A549 (cell line): ENCODE measurements at regions not wholly inside any gene's neighbourhood (a gene's known extent, or its start where the extent isn't known, plus 50 kb on each side); places are given as distances from the start of the nearest gene placed in this dataset.
A peak's percentile ranks its signal among the peaks of the same experiment; 100 is the strongest.

Source experiments
- ATAC-seq, 2 experiments: fragments of 200-7000 bp in 1 of 2; fragments of >200 bp in 1 of 2; cut with Nextera tagmentation in 1 of 2; cut with Tn5 transposase in 1 of 2; 3 replicates each; pipeline versions ENCODE4 v1.8.0 to v1.9.1; 2018 to 2020; ENCODE audit warnings: mild to moderate bottlenecking in 1 of 2, moderate library complexity in 1 of 2
- CTCF ChIA-PET: fragments of 300-600 bp; sonication (Branson Sonifier 250); formaldehyde crosslinking; extraction: SDS; loops from one replicate; lab custom pipeline; 2021; ENCODE audit warnings: antibody characterized with exemption, inconsistent platforms; lab: Yijun Ruan, JAX
- POLR2A ChIA-PET: fragments of 350-600 bp; formaldehyde crosslinking; extraction: SDS; loops from one replicate; lab custom pipeline; 2021; ENCODE audit warnings: antibody characterized with exemption, inconsistent platforms; lab: Yijun Ruan, JAX
- DNase-seq, 2 experiments: peaks; one replicate each; pipeline versions ENCODE4 v3.0.0 to v3.0.0-alpha.2; 2011 to 2016; ENCODE audit warnings: low read depth in 1 of 2, low spot score in 1 of 2
- FAIRE-seq: peaks from 2 replicates; lab custom pipeline; 2011; peaks lifted over from hg19 to GRCh38; lab: Jason Lieb, UNC
- H3K27ac ChIP-seq, 2 experiments: fragments of >200 bp; sonication (Bioruptor Twin); formaldehyde crosslinking; 3 replicates each; pipeline ENCODE4 v1.5.1; 2016 to 2017
- H3K4me1 ChIP-seq: fragments of >200 bp; sonication (Bioruptor Twin); formaldehyde crosslinking; 3 replicates; pipeline ENCODE4 v1.6.1; 2016
- H3K4me2 ChIP-seq: fragments of >200 bp; sonication (Bioruptor Twin); formaldehyde crosslinking; 3 replicates; pipeline ENCODE4 v1.6.1; 2016
- H3K4me3 ChIP-seq: fragments of >200 bp; sonication (Bioruptor Twin); formaldehyde crosslinking; 3 replicates; pipeline ENCODE4 v1.5.1; 2016
- H3K9me3 ChIP-seq: fragments of >200 bp; sonication (Bioruptor Twin); formaldehyde crosslinking; 3 replicates; pipeline ENCODE4 v1.6.1; 2016
- BCL3 ChIP-seq: fragments of >200 bp; sonication (Bioruptor Twin); formaldehyde crosslinking; IDR thresholded peaks from 3 replicates; pipeline ENCODE4 v1.6.1; 2016
- CBX8 ChIP-seq: fragments of 200-600 bp; sonication (generic); IDR thresholded peaks from 2 replicates; pipeline ENCODE4 v1.6.1; 2016
- CEBPB ChIP-seq, 2 experiments: fragments of >200 bp in 1 of 2; sonication (Bioruptor Twin) in 1 of 2; formaldehyde crosslinking in 1 of 2; IDR thresholded peaks; 2 replicates each; pipeline ENCODE4 v1.6.1; 2012 to 2016
- EHF ChIP-seq: fragments of 250-450 bp; sonication (Bioruptor Pico); IDR thresholded peaks from 2 replicates; pipeline ENCODE4 v1.5.0; 2020; ENCODE audit warnings: mild to moderate bottlenecking
- EHMT2 ChIP-seq: fragments of 200-600 bp; sonication (generic); IDR thresholded peaks from 2 replicates; pipeline ENCODE4 v1.6.1; 2016; ENCODE audit warnings: antibody characterized with exemption, low read depth, mild to moderate bottlenecking, moderate library complexity
- FOSL2 ChIP-seq, 2 experiments: fragments of 450-650 bp in 1 of 2; fragments of >200 bp in 1 of 2; sonication (Bioruptor Twin) in 1 of 2; formaldehyde crosslinking; IDR thresholded peaks; 2 replicates each; pipeline versions ENCODE4 v1.5.0 to v1.6.1; 2016 to 2020; ENCODE audit warnings: mild to moderate bottlenecking in 1 of 2, moderate library complexity in 1 of 2
- FOXS1 ChIP-seq: fragments of 250-450 bp; sonication (Bioruptor Pico); IDR thresholded peaks from 2 replicates; pipeline ENCODE4 v1.5.0; 2020; ENCODE audit warnings: mild to moderate bottlenecking, moderate library complexity
- HDAC2 ChIP-seq: fragments of 200-600 bp; sonication (generic); IDR thresholded peaks from 2 replicates; pipeline ENCODE4 v1.6.1; 2016
- HOXA7 ChIP-seq: fragments of 250-450 bp; sonication (Bioruptor Pico); IDR thresholded peaks from 2 replicates; pipeline ENCODE4 v1.5.0; 2020; ENCODE audit warnings: mild to moderate bottlenecking, moderate library complexity
- JUNB ChIP-seq: fragments of >200 bp; sonication (Bioruptor Twin); formaldehyde crosslinking; IDR thresholded peaks from 2 replicates; pipeline ENCODE4 v1.6.1; 2016
- KDM1A ChIP-seq: fragments of 200-600 bp; sonication (generic); IDR thresholded peaks from 2 replicates; pipeline ENCODE4 v1.6.1; 2016; ENCODE audit warnings: low read depth, mild to moderate bottlenecking
- MYC ChIP-seq: IDR thresholded peaks from 2 replicates; pipeline ENCODE4 v1.6.1; 2012; ENCODE audit warnings: mild to moderate bottlenecking, inconsistent platforms, low read length, improper control_type of control experiment, borderline replicate concordance
- PHF8 ChIP-seq: fragments of 200-600 bp; sonication (generic); IDR thresholded peaks from 2 replicates; pipeline ENCODE4 v1.6.1; 2016; ENCODE audit warnings: low read depth, mild to moderate bottlenecking, antibody characterized with exemption, moderate library complexity, borderline replicate concordance
- POLR2A ChIP-seq: IDR thresholded peaks from 2 replicates; pipeline ENCODE4 v1.6.1; 2012; ENCODE audit warnings: mild to moderate bottlenecking, low read length
- POLR2AphosphoS2 ChIP-seq: conservative IDR thresholded peaks from 2 replicates; pipeline ENCODE4 v1.6.1; 2012; ENCODE audit warnings: low read length, improper control_type of control experiment, inconsistent platforms
- RCOR1 ChIP-seq: fragments of 150-350 bp; IDR thresholded peaks from 2 replicates; pipeline ENCODE4 v1.6.1; 2014; ENCODE audit warnings: antibody characterized with exemption, low read length, low read depth
- RFX5 ChIP-seq: fragments of 450-650 bp; IDR thresholded peaks from 2 replicates; pipeline ENCODE4 v1.7.1; 2014; ENCODE audit warnings: antibody characterized with exemption, mild to moderate bottlenecking, moderate library complexity
- WGBS: methylation state at CpG from one replicate; pipeline ENCODE4 v1.1.6; 2017; ENCODE audit errors: missing lambda C conversion rate; 5-methylcytosine and 5-hydroxymethylcytosine counted together
- TF ChIP-seq, protein P1 (sequence below): fragments of 250-450 bp; sonication (Bioruptor Pico); IDR thresholded peaks from 2 replicates; pipeline ENCODE4 v1.5.0; 2021; ENCODE audit warnings: mild to moderate bottlenecking, moderate library complexity, borderline replicate concordance
- TF ChIP-seq, protein P2 (sequence below): fragments of 150-350 bp; IDR thresholded peaks from 2 replicates; pipeline ENCODE4 v1.6.1; 2014; ENCODE audit warnings: low read depth, mild to moderate bottlenecking, low read length
- TF ChIP-seq, protein P3 (sequence below): fragments of 200-600 bp; sonication (generic); IDR thresholded peaks from 2 replicates; pipeline ENCODE4 v1.6.1; 2016; ENCODE audit warnings: antibody characterized with exemption, mild to moderate bottlenecking, moderate library complexity

GRCh38 chr5:53378190-53378589 is 102.2 kb upstream of the FST start (continued):
- TF ChIP-seq FOSL2 (IDR thresholded peaks at IDR 0.05) (no peak), FOSL2 (CRISPR knock-in tag; IDR thresholded peaks at IDR 0.05) (no peak), CBX8 (no peak)

DNA sequence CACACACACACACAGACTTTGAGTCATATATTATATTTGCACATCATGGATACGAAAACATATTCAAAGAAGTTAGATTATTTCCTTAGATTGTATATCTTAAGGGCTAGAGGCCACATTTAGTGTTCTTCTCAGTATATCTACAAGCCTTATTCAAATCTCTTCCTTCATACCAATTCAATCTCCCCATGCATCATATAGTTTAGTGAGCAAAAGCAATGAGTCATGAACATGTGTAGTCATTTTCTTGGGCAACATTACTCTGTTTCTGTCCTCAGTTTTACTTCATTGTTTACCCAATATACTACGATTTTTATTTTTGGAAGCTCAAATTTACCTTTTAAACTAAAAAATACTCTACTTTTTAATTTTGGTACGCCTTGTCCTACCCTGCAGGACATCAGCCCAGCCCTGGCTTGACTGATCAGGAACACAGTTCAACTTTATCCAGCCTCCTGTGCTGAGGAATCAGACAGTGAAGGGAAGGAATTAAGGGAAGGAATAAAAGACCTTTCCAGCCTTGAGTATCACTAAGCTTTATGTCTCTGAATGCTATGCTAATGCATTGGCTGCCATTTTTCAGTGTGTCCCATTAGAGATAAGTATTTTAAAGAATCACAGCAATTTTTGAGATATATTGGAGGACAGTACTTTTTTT is 101.7 kb upstream of the FST start:
- Histone ChIP-seq H3K4me1 (peaks cover 6% of the 10 kb centered on the region; the same call in 2 of the 3 replicates), H3K4me2 (0 out of 3 replicates have a peak overlapping the region, but pooled peaks have one; percentile 1), H3K4me3 (no peak overlapping the region), H3K9me3 (no peaks in the 10 kb centered on the region), H3K27ac (peak overlapping the region; percentile 20 to 30; a peak in 1 of 6 replicates)
- POLR2A ChIA-PET, result no interaction called here
- FAIRE-seq (no peak), ATAC-seq (peak in 1 of 2 experiments; percentile 47; a peak in 3 of 6 replicates), DNase-seq (no peak)
- TF ChIP-seq RFX5, result no peak
- TF ChIP-seq FOSL2 (IDR thresholded peaks at IDR 0.05), result no peak
- TF ChIP-seq FOSL2 (CRISPR knock-in tag; IDR thresholded peaks at IDR 0.05), result peak; percentile 60; the same call in 1 of the 2 replicates
- WGBS, result 47% methylated on average over 3 of the region's 3 CpGs
- CTCF ChIA-PET, result no interaction called here

- no peak for TF ChIP-seq HOXA7
- no peak for TF ChIP-seq RCOR1
- TF ChIP-seq FOXS1 (CRISPR knock-in tag), result no peak
- Histone ChIP-seq H3K9me3 (peaks cover 18% of the 10 kb centered on the region), H3K4me3 (no peak overlapping the region), H3K4me2 (no peak overlapping the region), H3K4me1 (no peaks in the 10 kb centered on the region), H3K27ac (no peak overlapping the region)
- CTCF ChIA-PET, result interaction anchor here (0.6 to 1.0 kb wide), 2 partner anchors 14 to 25 kb away, joined by 3 read pairs; no protein-coding TSS in a partner anchor
- DNase-seq (no peak), FAIRE-seq (no peak), ATAC-seq (no peak)
- POLR2A ChIA-PET, result no interaction called here
- 49% methylated on average over 3 of the region's 3 CpGs for WGBS
Measured at GRCh38 chr5:53386341-53386740, 94.1 kb upstream of the FST start.

DNA sequence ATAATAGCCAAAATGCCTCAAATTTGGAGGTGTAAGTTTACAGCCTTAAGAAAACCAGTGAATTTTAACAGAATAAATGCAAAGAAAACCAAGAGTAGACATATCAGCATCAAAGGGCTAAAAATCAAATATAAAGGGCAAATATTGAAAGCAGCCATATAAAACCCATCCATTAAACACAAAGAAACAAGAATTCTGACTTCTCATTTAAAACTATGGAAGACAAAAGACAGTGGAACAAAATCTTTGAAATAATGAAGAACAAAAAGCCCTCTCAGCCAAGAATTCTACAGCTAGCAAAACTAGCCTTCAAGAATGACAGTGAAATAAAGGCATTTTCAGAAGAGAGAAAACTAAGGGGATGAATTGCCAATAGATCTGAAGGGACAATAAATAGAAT is 91.3 kb upstream of the FST start:
- Histone ChIP-seq H3K4me3 (no peak overlapping the region), H3K27ac (no peak overlapping the region), H3K4me1 (no peaks in the 10 kb centered on the region), H3K4me2 (no peak overlapping the region), H3K9me3 (peaks cover 18% of the 10 kb centered on the region)
- FAIRE-seq (no peak), ATAC-seq (no peak), DNase-seq (no peak)
- CTCF ChIA-PET, result no interaction called here
- POLR2A ChIA-PET, result no interaction called here
- TF ChIP-seq POLR2AphosphoS2 (no peak), EHF (CRISPR knock-in tag) (no peak), MYC (no peak), KDM1A (peak; percentile 64), POLR2A (no peak)

GRCh38 chr5:53392073-53392472 is 88.4 kb upstream of the FST start:
- 74% methylated on average over 2 of the region's 2 CpGs for WGBS
- H3K9me3 ChIP-seq, result peaks cover 18% of the 10 kb centered on the region
- no peak overlapping the region for H3K4me2 ChIP-seq
- CTCF ChIA-PET, result no interaction called here
- H3K4me1 ChIP-seq, result no peaks in the 10 kb centered on the region; the same call in 2 of the 3 replicates
- ATAC-seq, result no peak
- POLR2A ChIA-PET, result no interaction called here
- DNase-seq, result no peak
- no peak overlapping the region for H3K27ac ChIP-seq
- no peak overlapping the region for H3K4me3 ChIP-seq
- FAIRE-seq, result no peak
- TF ChIP-seq PHF8 (no peak), EHF (CRISPR knock-in tag) (no peak), HOXA7 (no peak), POLR2AphosphoS2 (no peak), JUNB (no peak), CEBPB (IDR thresholded peaks at IDR 0.05) (no peak), EHMT2 (no peak), BCL3 (no peak), HDAC2 (no peak), RCOR1 (no peak)
- TF ChIP-seq, protein P1, sequence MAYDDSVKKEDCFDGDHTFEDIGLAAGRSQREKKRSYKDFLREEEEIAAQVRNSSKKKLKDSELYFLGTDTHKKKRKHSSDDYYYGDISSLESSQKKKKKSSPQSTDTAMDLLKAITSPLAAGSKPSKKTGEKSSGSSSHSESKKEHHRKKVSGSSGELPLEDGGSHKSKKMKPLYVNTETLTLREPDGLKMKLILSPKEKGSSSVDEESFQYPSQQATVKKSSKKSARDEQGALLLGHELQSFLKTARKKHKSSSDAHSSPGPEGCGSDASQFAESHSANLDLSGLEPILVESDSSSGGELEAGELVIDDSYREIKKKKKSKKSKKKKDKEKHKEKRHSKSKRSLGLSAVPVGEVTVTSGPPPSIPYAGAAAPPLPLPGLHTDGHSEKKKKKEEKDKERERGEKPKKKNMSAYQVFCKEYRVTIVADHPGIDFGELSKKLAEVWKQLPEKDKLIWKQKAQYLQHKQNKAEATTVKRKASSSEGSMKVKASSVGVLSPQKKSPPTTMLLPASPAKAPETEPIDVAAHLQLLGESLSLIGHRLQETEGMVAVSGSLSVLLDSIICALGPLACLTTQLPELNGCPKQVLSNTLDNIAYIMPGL, result no peak
- TF ChIP-seq, protein P2, sequence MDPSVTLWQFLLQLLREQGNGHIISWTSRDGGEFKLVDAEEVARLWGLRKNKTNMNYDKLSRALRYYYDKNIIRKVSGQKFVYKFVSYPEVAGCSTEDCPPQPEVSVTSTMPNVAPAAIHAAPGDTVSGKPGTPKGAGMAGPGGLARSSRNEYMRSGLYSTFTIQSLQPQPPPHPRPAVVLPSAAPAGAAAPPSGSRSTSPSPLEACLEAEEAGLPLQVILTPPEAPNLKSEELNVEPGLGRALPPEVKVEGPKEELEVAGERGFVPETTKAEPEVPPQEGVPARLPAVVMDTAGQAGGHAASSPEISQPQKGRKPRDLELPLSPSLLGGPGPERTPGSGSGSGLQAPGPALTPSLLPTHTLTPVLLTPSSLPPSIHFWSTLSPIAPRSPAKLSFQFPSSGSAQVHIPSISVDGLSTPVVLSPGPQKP, result no peak
- TF ChIP-seq, protein P3, sequence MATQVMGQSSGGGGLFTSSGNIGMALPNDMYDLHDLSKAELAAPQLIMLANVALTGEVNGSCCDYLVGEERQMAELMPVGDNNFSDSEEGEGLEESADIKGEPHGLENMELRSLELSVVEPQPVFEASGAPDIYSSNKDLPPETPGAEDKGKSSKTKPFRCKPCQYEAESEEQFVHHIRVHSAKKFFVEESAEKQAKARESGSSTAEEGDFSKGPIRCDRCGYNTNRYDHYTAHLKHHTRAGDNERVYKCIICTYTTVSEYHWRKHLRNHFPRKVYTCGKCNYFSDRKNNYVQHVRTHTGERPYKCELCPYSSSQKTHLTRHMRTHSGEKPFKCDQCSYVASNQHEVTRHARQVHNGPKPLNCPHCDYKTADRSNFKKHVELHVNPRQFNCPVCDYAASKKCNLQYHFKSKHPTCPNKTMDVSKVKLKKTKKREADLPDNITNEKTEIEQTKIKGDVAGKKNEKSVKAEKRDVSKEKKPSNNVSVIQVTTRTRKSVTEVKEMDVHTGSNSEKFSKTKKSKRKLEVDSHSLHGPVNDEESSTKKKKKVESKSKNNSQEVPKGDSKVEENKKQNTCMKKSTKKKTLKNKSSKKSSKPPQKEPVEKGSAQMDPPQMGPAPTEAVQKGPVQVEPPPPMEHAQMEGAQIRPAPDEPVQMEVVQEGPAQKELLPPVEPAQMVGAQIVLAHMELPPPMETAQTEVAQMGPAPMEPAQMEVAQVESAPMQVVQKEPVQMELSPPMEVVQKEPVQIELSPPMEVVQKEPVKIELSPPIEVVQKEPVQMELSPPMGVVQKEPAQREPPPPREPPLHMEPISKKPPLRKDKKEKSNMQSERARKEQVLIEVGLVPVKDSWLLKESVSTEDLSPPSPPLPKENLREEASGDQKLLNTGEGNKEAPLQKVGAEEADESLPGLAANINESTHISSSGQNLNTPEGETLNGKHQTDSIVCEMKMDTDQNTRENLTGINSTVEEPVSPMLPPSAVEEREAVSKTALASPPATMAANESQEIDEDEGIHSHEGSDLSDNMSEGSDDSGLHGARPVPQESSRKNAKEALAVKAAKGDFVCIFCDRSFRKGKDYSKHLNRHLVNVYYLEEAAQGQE, result no peak
